ENCODE measurements at regions not wholly inside any gene's neighbourhood (a gene's known extent, or its start where the extent isn't known, plus 50 kb on each side); places are given as distances from the start of the nearest gene placed in this dataset.

DNA sequence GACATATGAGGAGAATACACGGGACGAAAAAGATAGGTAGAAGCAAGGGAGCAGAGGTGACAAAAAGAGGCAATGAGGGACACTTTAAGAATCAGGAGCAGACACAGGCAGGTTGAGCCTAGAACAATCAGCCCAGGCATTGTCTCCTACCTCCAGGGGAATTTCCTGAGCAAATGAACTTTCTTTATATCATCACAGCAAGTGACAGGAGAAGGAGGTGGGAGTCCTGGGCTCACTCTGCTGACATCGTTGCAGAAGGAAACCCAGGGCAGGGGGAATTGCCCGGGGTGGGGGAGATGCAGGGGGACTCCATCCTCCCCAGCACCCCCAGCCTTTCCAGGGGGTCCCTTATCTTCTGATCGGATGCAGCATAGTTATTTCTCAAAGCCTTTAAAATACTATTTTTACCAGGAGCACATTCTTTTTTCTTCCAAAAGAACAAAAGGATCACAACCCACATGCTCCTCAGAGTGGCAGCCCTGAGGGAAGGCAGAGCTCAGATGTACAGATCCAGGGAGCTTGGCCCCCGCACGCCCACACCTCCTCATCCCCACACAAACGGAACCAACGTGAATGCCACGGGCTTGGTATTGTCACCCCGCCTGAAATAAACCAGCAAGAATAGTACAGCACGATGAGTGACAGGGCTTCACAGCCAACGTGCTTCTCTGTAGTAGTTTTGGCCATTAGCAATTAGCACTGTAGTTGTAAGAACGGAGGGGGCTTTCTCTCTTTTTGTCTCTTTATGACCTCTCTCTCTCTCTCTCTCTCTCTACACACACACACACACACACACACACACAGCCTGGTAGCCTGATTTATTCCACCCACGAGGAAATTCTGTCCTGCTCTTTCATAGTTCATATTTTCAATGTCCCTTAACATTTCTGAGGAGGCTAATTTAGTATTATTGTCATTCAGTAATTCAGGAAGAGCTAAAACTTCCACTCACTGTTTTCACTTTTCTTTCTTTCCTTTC, 169.5 kb upstream of the UBL3 start:
- intact Hi-C loops (cut with DNase I), result no loop called here
- no peak for DNase-seq

DNA sequence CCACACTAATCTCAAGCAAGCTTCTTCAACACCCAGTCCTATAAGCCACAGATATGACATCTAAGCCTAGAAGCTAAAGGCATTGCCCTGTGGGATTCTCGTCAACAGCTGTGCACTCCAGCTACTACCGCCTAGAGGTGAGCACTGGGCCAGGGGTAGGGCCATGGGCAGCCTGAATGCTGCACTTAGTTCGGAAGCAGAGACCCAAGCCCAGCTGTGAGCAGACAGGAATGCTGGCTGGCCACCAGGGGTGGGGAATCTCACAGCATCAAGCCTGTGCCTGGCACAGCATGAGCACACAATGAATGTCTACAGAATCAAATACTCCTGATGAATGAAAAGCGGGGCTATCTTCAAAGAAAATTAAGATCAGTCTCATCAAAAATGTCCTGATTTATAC, 167.5 kb upstream of the UBL3 start:
- intact Hi-C loops (cut with DNase I), result no loop called here

DNA sequence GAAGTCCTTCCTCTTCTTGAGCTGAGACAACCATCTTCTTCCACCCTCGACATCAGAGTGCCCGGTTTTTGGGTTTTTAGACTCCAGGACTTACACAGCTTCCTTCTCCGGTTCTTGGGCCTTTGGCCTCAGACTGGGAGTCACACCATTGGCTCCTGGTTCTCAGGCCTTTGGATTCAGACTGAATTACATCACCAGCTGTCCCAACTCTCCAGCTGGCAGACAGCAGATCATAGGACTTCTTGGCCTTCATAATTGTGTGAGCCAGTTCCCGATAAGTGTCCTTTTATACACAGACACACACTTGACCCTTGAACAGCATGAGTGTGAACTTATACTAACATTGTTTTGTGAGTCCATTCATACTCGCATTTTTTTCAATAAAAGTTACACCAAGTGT, 166.0 kb upstream of the UBL3 start:
- intact Hi-C loops (cut with DNase I), result no loop called here
- no peak for DNase-seq

More for the DNA sequence above, 167.5 kb upstream of the UBL3 start:
- peak in 2 of 10 donors; percentile 29 to 87 for DNase-seq

DNA sequence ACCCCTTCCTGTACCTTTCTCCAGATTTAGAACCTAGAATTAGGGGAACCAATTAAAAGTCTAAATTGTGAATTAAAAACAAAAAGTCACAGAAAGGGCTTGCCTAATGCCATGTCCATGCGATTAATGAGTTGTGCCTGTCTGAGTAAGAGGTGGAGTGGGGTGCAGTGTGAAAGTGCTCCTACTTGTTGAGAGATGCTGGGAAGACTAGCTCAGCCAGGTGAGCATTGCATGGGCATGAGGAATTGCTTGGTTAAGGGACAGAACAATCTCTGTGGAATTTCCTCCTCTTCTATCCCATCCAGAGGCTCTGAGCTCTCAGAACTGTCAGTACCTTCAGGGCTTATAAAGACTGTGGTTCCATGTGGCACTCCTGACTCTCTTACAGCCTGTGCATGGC, 159.0 kb upstream of the UBL3 start:
- no peak for DNase-seq
- intact Hi-C loops (cut with DNase I), result no loop called here

DNA sequence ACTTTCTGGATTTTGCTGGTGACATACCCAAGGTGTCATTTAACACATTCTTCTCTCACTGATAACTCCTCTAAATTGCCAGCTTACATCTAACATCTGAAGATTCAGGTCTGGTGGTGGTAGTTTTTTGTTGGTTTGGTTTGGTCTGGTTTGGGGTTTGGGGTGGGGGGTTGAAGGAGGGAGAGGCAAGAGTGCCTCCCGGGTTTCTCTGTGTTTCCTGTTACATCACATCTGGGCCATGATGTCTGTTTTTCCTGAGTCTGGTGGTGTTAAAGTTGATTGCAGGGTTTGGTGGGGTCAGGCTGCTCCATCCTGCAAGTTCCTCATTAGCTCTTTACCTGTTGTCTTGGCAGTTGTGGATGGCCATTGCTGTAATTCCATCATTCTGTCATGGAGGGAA, 155.8 kb upstream of the UBL3 start:
- no peak for DNase-seq
- intact Hi-C loops (cut with DNase I), result no loop called here

DNA sequence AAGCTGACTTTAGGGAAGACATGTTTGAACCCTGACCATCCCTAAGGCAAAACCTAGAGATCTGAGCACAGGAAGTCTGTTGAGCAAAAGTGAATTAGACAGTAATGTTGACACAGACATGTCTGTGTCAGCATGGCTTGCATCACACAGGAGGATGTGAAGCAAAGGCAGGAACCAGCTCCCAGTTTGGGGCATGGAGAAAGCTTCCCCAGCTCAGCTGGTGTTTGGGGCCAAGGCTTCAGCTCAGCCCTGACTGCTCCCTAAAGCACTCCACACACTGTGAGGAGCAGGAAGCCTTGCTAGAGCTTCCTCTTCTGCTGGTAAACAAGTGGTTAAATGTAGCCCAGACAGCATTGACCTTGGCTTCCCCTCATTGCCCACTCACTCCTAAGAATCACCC, 153.8 kb upstream of the UBL3 start:
- intact Hi-C loops (cut with DNase I), result no loop called here
- DNase-seq, result no peak

DNA sequence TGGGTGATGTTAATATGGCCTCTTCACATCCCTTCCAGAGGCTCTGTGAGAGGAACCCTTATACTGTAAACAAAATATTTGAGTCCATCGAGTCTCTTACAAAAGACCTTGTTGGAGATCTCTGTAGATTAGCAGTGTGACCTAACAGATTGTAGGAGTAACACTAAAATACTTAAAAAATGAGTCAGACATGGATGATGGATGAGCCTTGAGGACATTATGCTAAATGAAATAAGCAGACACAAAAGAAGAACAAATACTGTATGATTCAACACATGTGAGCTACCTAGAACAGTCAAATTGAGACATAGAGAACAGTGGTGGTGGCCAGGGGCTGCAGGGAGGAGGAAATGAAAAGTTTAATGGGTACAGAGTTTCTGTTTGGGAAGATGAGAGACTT, 152.2 kb upstream of the UBL3 start:
- intact Hi-C loops (cut with DNase I), result no loop called here
- DNase-seq, result no peak

DNA sequence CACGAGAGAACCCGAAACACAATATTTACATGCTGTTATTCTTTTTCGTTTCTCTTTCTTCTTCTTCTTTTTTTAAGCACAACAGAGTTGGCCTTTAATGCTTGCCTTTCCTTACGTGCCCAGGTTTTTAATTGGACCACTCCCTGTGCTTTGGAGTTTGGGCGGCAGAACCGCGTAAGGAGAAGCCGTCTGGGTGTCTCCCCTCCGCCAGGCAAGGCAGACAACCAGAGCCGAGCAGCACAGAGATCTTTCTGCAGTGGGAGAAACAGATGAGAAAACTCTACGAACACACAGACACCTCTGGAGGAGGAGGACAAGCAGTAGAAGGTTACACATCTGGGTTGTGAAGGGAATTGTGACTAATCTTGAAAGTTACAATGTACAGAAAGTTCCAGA, 150.0 kb upstream of the UBL3 start:
- intact Hi-C loops (cut with DNase I), result no loop called here
- no peak for DNase-seq

DNA sequence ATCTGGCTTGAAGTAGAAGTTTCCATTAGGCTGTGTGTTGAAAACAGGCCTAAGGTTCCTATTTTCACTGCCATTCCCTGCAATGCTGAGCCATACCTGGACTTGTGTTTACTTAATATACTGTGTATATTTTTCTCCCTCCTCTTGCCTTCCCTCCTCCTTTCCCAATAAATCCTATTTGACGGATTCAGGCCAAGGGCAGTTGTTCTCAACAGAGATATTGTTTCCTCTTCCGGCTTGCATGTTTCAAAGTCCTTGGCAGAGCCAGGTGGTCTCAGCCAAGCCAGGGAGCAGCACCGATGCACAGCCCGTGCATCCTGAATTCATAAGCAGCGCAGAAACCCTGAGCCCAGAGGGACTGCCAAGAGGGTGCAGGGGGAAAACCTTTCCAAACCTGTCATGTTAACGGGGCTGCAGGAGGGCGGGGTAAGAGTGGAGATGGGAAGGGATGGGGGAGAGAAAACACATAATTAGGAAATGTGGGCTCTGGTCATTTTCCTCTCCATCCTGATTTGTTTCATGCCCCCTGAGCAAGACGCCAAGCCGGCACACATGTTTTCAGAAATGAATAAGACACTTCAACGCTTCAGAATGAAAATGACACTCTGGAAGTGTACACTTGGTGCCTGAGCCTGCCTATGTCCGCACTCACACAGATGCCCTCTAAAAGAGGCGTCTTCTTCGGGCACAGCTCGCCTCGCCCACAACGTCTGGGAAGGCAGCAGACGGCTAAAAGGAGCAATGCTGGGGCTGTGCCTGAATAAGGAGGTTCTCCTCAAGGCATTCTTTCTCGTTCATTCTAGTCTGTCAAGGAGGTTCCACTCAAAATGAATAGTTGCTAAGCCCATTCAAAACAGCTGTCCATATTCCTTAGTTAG, 149.3 kb upstream of the UBL3 start:
- intact Hi-C loops (cut with DNase I), result no loop called here
- no peak for DNase-seq

DNA sequence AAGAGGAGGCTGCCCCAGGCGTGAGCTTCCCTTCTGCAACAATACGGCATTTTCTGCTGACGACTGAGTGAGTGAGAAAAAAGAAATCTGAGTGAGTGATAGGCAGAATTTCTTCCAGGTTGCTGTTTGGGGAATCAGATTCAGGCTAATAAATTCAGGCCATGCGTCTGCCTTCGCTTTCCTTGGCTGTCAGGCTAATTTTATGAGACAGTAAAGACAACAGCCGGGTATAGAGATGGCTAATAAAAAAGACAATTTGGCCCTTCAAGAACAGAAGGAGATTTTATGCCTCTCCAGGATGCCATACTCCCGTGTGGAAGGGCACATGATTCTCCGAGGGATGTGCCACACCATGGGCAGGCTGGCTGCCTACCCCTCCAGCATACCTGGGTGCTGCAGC, 145.9 kb upstream of the UBL3 start:
- intact Hi-C loops (cut with DNase I), result no loop called here
- DNase-seq, result no peak

DNA sequence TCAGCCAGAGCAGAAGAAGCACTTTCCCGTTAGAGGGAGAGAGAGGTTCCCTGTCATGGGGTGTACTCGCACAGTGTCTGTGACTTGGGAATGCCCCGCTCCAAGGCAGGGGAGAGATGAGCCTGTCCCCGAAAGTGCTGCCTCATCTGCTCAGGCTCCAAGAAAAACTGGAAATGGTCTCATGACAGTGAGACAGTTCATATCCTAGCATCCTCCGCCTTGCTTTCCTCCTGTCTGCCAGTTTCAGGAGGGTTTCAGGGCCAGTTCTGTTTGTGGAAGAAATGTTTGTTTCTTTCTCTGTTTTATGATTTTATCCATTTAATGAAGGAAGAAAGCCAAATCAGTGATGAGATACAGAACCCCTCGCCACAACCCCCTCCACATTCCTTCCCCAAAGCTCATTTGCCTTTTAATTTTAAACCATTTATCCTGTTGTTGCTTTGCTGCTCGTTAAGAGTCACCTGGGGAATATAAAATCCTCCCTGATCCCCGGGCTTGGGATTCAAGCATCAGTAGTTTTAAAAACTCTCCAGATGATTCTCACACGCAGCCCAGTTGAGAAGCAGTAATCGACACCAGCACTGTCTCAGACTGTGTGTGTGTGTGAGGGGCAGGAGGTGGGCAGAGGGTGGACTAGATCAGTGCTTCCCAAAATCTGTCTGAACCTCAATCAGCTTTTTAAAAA, 144.6 kb upstream of the UBL3 start:
- DNase-seq, result no peak
- intact Hi-C loops (cut with DNase I), result no loop called here

DNA sequence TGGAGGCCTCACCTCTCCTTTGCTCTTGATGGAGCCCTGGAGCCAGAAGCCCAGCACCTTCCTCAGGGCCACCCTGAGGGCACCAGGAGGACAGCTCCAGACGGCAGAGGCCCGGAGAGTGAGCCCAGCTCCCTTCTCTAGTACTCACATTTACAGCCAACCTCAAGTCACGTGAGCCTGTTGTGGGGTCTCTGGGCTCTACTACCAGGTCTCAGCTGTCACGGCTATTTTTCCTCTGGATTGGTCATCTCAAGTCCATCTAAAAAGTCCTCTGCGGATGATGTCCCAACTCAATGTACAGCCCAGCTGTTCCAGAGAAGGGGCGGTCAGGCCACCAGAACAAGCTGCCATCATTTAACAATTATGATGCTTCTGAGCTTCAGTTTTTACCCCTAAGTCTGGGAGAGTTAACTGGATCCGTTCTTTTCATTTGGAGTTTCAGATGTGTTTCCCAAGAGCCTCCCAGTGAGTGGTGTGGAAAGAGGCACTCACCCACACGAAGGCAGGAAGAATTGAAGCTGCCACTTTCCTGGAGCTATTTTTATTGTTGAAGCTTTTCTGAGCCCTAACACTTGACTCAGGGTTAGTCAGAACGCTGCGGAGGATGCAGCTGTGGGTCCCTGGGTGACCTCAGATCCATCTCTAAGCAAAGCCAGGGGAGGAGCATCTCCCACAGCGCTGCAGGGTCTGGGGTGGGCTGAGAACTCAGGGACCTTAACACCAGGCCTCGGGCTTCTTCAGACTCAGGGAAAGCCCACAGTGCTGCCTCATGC, 143.5 kb upstream of the UBL3 start:
- DNase-seq, result no peak
- intact Hi-C loops (cut with DNase I), result no loop called here

DNA sequence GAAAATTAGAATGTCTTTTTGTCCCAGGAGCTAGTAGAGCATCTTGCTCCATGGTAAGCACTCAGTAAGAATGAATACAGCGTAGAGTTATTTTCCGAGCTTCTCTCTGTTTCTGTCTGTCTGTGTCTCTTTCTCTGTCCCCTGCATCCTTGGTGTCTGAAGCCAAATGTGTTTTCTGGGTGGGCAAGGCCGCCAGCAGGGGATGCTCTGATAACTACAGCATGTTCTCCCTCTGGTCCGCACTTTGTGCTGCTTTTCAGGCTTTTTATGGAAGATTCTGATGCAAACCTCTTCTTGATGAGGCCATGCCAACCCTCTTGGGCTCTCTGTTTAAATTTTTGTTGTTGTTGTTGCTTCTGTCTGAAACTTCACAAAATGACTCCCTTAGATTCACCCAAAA, 142.8 kb upstream of the UBL3 start:
- intact Hi-C loops (cut with DNase I), result no loop called here
- no peak for DNase-seq

DNA sequence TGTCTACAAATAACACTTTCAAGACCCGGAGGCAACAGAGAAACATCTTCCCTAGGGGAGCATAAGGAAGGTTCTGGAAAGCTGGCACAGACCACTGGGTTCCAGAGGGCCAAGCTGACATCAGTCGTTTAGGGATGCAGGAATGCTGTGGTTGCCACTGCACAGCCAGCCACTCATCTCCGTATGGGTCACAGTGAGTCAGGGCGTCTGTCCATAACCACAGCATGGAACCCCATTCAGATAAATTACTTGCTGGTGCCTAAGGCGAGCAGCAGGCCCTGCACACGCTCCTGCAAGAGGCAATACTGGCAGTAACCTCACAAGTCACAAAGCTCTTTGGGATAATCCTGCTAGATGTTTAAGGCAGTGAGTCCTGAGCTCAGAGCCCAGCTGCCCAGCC, 140.9 kb upstream of the UBL3 start:
- intact Hi-C loops (cut with DNase I), result no loop called here
- no peak for DNase-seq

DNA sequence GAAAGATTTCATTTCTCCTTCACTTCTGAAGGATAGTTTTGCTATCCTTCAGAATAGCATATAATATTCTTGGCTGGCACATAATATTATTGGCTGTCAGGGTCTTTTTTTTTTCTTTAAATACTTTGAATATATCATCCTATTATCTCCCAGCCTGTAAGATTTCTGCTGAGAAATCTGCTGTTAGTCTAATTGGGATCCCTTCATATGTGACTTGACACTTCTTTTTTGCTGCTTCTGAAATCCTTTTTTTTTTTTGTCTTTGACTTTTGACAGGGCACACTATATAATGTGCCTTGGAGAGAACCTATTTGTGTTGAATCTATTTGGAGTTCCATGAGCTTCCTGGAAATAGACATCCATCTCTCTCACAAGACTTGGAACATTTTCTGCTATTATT, 136.9 kb upstream of the UBL3 start:
- no peak for DNase-seq
- intact Hi-C loops (cut with DNase I), result no loop called here

DNA sequence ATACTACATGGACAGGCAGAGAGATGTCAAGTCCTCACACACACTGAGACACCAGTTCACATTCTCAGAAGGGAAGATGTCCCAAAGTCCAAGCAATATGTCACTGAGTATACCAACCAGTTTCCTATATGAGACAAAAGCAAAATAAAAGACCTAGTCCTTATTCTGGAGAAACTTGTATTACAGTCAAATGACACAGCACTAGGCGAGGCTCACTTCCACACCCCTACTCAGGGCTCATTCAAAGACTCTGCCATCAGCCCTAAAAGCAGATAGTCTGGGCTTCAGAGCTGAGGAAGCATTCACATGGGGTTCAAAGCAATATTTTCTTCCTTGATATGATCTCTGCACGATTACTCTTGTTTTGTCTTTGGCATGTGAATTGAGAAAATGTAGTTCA, 129.9 kb upstream of the UBL3 start:
- no peak for DNase-seq
- intact Hi-C loops (cut with DNase I), result no loop called here

DNA sequence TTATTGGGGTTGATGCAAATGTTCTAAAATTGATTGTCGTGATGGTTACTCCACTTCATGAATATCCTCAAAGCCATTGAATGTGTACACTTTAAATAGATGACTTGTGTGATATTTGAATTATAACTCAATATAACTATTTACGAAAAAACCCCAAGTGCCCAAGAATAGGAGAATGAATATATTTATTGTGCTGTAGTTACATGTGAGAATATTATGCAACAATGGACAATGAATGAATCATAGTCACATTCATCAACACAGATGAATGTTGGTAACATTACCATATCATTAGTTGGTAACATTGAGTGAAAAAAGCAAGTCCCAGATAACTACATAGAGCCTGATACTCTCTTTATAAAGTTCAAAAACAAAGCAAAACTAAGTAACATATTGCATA, 127.8 kb upstream of the UBL3 start:
- intact Hi-C loops (cut with DNase I), result no loop called here
- DNase-seq, result no peak

DNA sequence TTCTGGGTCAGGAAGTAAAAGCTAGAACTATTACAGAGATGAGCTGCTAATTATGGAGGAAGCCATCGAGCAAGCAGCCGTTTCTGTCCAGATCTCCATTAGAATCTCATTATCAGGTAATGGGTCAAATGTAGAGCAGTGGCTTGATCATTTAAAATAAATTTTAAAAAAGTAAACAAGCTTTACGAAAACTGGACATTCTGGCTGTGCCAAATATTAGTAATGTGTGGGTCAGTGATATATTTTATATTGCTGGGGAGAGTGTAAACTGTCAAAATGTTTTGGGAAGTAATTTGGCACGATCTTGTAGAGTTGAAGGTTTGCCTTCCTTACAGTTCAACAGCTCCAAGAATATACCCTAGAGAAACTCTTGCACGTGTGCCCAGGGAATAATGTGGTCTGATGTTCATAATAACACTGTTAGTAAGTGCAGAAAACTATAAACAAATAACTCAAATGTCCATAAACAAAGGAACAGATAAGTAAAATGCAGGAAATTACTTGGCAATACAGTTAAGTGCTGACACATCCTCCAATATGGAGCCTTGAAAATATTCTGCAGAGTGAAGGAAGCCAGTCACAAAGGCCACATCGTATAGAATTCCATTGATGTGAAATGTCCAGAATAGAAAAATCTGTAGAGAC, 127.2 kb upstream of the UBL3 start:
- intact Hi-C loops (cut with DNase I), result no loop called here
- no peak for DNase-seq

DNA sequence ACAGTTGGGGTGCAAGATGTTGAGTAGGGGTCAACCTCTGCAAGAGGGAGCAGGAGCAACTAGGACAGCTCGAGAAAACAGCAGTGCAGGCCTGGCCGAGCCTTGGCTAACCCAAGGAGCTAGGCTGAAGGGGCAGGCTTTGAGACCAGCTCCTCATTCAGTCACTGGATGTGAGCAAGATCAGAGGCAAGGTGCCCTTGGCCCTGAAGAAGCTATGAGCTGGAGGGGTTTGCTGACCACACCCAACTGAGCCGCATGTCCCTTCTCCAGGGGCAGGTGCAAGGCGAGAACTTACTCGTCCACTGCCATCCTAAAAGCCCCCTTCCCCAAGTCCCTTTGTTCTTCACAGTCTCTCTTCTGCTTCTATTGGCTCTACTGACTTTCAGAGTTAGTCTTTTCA, 126.1 kb upstream of the UBL3 start:
- intact Hi-C loops (cut with DNase I), result no loop called here
- DNase-seq, result no peak

DNA sequence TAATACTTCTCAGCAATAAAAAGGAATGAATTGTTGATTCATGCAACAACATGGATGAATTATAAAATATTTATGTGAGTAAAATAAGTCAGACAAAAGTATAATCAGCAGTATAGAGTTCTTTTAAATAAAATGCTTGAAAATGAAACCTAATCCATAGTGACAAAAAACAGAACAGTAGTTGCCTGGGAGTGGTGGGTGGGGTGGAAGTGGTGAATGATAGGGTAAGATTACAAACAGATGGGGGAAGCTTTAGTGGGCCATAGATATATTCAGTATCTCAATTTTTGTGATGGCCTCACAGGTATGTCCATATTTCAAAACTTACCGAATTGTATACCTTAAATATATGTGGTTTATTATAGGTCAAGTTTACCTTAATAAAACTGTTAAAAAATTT, 124.9 kb upstream of the UBL3 start:
- intact Hi-C loops (cut with DNase I), result no loop called here
- DNase-seq, result no peak

Measured in posterior cingulate gyrus (tissue), 11 donors.